Endodermal cell (in vitro differentiated cells): ENCODE measurements at regions not wholly inside any gene's neighbourhood (a gene's known extent, or its start where the extent isn't known, plus 50 kb on each side); places are given as distances from the start of the nearest gene placed in this dataset.

Experiments
- DNase-seq: peaks from one replicate; pipeline ENCODE4 v3.0.0-alpha.2; 2017
- H3K27ac ChIP-seq: 2 replicates; pipeline ENCODE4 v1.5.1; 2013; ENCODE audit warnings: mild to moderate bottlenecking, low read depth, low read length, moderate library complexity
- H3K27me3 ChIP-seq: 2 replicates; pipeline ENCODE4 v1.6.1; 2013; ENCODE audit warnings: mild to moderate bottlenecking, low read length, moderate library complexity; ENCODE audit not compliant: insufficient read depth, control insufficient read depth, poor library complexity, severe bottlenecking
- H3K36me3 ChIP-seq: 2 replicates; pipeline ENCODE4 v1.7.0; 2013; ENCODE audit warnings: mild to moderate bottlenecking, low read length, moderate library complexity; ENCODE audit not compliant: control insufficient read depth, insufficient read depth
- H3K4me1 ChIP-seq: one replicate; pipeline ENCODE4 v1.7.0; 2013; ENCODE audit warnings: low read length; ENCODE audit not compliant: control insufficient read depth, insufficient read depth
- H3K4me3 ChIP-seq: 2 replicates; pipeline ENCODE4 v1.5.1; 2013; ENCODE audit warnings: mild to moderate bottlenecking, low read length, moderate library complexity
- H3K9ac ChIP-seq: 2 replicates; pipeline ENCODE4 v1.6.1; 2013; ENCODE audit warnings: mild to moderate bottlenecking, low read length, moderate library complexity; ENCODE audit not compliant: poor library complexity, severe bottlenecking; ENCODE audit errors: extremely low read depth
- H3K9me3 ChIP-seq: 2 replicates; pipeline ENCODE4 v1.6.1; 2013; ENCODE audit warnings: mild to moderate bottlenecking, low read length, moderate library complexity; ENCODE audit not compliant: control insufficient read depth
- H3K27ac Mint-ChIP-seq: 2 replicates; pipeline ENCODE4 v1.8.0; 2020; ENCODE audit warnings: mixed read lengths
- H3K27me3 Mint-ChIP-seq: 2 replicates; pipeline ENCODE4 v1.8.0; 2021; ENCODE audit warnings: mild to moderate bottlenecking, mixed read lengths; ENCODE audit not compliant: insufficient read depth
- H3K36me3 Mint-ChIP-seq: 2 replicates; pipeline ENCODE4 v1.8.0; 2020; ENCODE audit warnings: low read depth, mixed read lengths
- H3K4me1 Mint-ChIP-seq: 2 replicates; pipeline ENCODE4 v1.8.0; 2020; ENCODE audit warnings: mixed read lengths
- H3K4me3 Mint-ChIP-seq: 2 replicates; pipeline ENCODE4 v1.8.0; 2020; ENCODE audit warnings: mild to moderate bottlenecking, moderate library complexity, mixed read lengths
- H3K9me3 Mint-ChIP-seq: 2 replicates; pipeline ENCODE4 v1.8.0; 2020; ENCODE audit warnings: mild to moderate bottlenecking, mixed read lengths
- CTCF ChIP-seq: fragments of 200-600 bp; sonication (generic); conservative IDR thresholded peaks from 2 replicates; pipeline ENCODE4 v1.5.0; 2021; ENCODE audit warnings: antibody characterized with exemption, mild to moderate bottlenecking
- WGBS, 2 experiments: methylation state at CpG; one replicate each; pipeline versions ENCODE4 v1.1.5 to v1.1.7; 2013; ENCODE audit warnings: missing lambda C conversion rate in 2 of 2, mixed read lengths in 1 of 2; ENCODE audit not compliant: insufficient coverage in 1 of 2, insufficient read length in 1 of 2; 5-methylcytosine and 5-hydroxymethylcytosine counted together

DNA sequence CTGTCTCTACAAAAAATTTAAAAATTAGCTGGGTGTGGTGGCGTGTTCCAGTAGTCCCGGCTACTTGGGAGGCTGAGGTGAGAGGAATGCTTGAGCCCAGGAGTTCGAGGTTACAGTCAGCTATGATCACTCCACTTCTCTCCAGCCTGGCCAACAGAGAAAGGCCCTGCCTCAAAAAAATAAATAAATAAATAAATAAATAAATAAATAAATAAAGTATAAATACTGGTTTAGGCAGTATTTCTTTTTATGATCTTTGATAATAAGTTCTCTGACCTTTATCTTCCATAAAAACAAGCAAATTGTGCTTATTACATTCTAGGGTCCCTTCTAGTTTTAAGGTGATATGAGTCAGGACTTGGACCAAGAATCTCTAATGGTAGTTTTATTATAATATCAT, 320.3 kb downstream of the PCDH19 start:
- Mint-ChIP-seq H3K36me3 (no peaks in the 10 kb centered on the region), H3K27me3 (no peaks in the 10 kb centered on the region), H3K9me3 (peaks cover 12% of the 10 kb centered on the region), H3K4me1 (no peaks in the 10 kb centered on the region), H3K27ac (no peak overlapping the region), H3K4me3 (no peak overlapping the region)
- Histone ChIP-seq H3K36me3 (no peaks in the 10 kb centered on the region), H3K27me3 (no peaks in the 10 kb centered on the region), H3K9me3 (no peaks in the 10 kb centered on the region), H3K4me1 (no peaks in the 10 kb centered on the region), H3K4me3 (no peak overlapping the region), H3K27ac (no peak overlapping the region), H3K9ac (no peak overlapping the region)
- no peak for DNase-seq
- no peak for TF ChIP-seq CTCF
- 93% methylated on average over 3 of the region's 3 CpGs; no CpG with 5 or more reads in 1 of the 2 experiments for WGBS, 2 experiments

DNA sequence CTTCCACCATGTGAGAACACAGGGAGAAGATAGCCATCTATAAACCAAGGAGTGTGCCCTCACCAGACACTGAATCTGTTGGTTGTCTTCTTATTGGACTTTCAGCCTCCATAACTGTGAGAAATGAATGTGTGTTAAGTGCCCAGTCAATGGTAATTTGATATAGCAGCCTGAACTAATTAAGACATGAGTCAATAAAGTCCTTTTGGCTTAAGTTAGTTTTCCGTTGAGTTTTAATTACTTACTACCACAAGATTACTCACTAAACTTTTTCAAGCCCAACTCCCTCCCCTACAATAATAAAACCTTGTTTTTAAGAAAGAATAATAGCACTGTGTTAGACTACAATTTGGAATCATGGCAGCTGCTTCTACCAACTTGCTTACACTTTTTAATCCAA, 324.2 kb downstream of the PCDH19 start:
- Mint-ChIP-seq H3K4me1 (no peaks in the 10 kb centered on the region), H3K9me3 (peaks cover 2% of the 10 kb centered on the region), H3K27ac (no peak overlapping the region), H3K4me3 (no peak overlapping the region), H3K27me3 (no peaks in the 10 kb centered on the region), H3K36me3 (no peaks in the 10 kb centered on the region)
- Histone ChIP-seq H3K27ac (no peak overlapping the region), H3K9ac (no peak overlapping the region), H3K4me3 (no peak overlapping the region), H3K4me1 (no peaks in the 10 kb centered on the region), H3K9me3 (no peaks in the 10 kb centered on the region), H3K36me3 (no peaks in the 10 kb centered on the region), H3K27me3 (no peaks in the 10 kb centered on the region)
- TF ChIP-seq CTCF = no peak
- 100% methylated on average over 1 of the region's 1 CpG; no CpG with 5 or more reads in 1 of the 2 experiments for WGBS, 2 experiments
- DNase-seq = no peak

DNA sequence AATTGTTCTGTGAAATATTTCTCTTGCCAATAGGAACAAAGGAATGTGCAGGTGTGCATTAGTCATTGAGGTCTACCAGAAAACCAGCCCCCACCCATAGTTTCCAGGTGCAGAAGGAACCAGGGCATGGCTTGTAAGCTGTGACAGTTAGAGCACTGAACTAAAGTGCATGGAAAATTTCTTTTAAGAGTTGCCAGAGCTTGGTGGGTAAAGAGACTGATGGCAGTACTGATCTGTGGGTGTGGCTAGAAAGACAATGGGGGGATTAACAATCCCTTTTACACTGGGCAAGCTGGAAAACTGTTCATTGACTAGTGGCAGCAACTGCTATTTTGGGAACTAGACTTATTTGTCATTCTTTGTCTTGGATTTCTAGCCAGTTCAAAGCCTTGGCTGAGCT, 326.9 kb downstream of the PCDH19 start:
- H3K27ac Mint-ChIP-seq = no peak overlapping the region
- H3K36me3 Mint-ChIP-seq = no peaks in the 10 kb centered on the region
- Histone ChIP-seq H3K27me3 (no peaks in the 10 kb centered on the region), H3K4me1 (no peaks in the 10 kb centered on the region), H3K9ac (no peak overlapping the region), H3K27ac (no peak overlapping the region), H3K36me3 (no peaks in the 10 kb centered on the region), H3K9me3 (no peaks in the 10 kb centered on the region), H3K4me3 (no peak overlapping the region)
- H3K9me3 Mint-ChIP-seq = peaks cover 2% of the 10 kb centered on the region
- no peak overlapping the region for H3K4me3 Mint-ChIP-seq
- H3K4me1 Mint-ChIP-seq = no peaks in the 10 kb centered on the region
- H3K27me3 Mint-ChIP-seq = no peaks in the 10 kb centered on the region
- TF ChIP-seq CTCF = no peak
- DNase-seq = no peak
